H1 (cell line): ENCODE measurements at regions not wholly inside any gene's neighbourhood (a gene's known extent, or its start where the extent isn't known, plus 50 kb on each side); places are given as distances from the start of the nearest gene placed in this dataset.

Experiments
- CTCF ChIA-PET: fragments of 300-600 bp; sonication (Branson Sonifier 250); formaldehyde crosslinking; loops from one replicate; lab custom pipeline; 2021; ENCODE audit not compliant: partially characterized antibody; lab: Charles Lee
- POLR2A ChIA-PET: fragments of 300-600 bp; sonication (Branson Sonifier 250); formaldehyde crosslinking; loops from one replicate; lab custom pipeline; 2021; ENCODE audit warnings: inconsistent platforms; ENCODE audit not compliant: partially characterized antibody; lab: Charles Lee
- DNase-seq, 2 experiments: peaks; one replicate each; pipeline versions ENCODE4 v3.0.0 to v3.0.0-alpha.2; 2010 to 2022; ENCODE audit warnings: low spot score in 2 of 2, low read depth in 1 of 2, mixed read lengths in 1 of 2
- FAIRE-seq: peaks from 2 replicates; lab custom pipeline; 2011; peaks lifted over from hg19 to GRCh38; lab: Jason Lieb, UNC
- H2AFZ ChIP-seq: 2 replicates; pipeline ENCODE4 v1.8.1; 2012; ENCODE audit warnings: low read length, inconsistent platforms
- H2AK5ac ChIP-seq: 2 replicates; pipeline ENCODE4 v1.6.1; 2013; ENCODE audit warnings: low read depth, low read length
- H2BK120ac ChIP-seq: replicated peaks from 2 replicates; pipeline ENCODE3; 2013; ENCODE audit warnings: low read depth, low read length, inconsistent platforms
- H2BK12ac ChIP-seq: 2 replicates; pipeline ENCODE4 v1.6.1; 2013; ENCODE audit warnings: low read depth, low read length
- H2BK15ac ChIP-seq: 2 replicates; pipeline ENCODE4 v1.6.1; 2013; ENCODE audit warnings: low read length
- H2BK20ac ChIP-seq: 2 replicates; pipeline ENCODE4 v1.6.1; 2013; ENCODE audit warnings: low read length
- H2BK5ac ChIP-seq: 2 replicates; pipeline ENCODE4 v1.6.1; 2013; ENCODE audit warnings: low read depth, low read length
- H3K14ac ChIP-seq: 2 replicates; pipeline ENCODE4 v1.6.1; 2013; ENCODE audit warnings: inconsistent platforms; ENCODE audit not compliant: insufficient read length
- H3K18ac ChIP-seq: 2 replicates; pipeline ENCODE4 v1.6.1; 2013; ENCODE audit warnings: low read length; ENCODE audit errors: extremely low read depth
- H3K23ac ChIP-seq: 2 replicates; pipeline ENCODE4 v1.6.1; 2013; ENCODE audit warnings: inconsistent platforms; ENCODE audit not compliant: insufficient read length
- H3K23me2 ChIP-seq: 2 replicates; pipeline ENCODE4 v1.6.1; 2013; ENCODE audit warnings: low read depth, low read length
- H3K27ac ChIP-seq: 2 replicates; pipeline ENCODE4 v1.6.1; 2011; ENCODE audit warnings: low read depth, low read length, inconsistent platforms
- H3K27me3 ChIP-seq, 4 experiments: replicated peaks in 1 of 4; 1 replicate in 1 of 4; 2 replicates in 3 of 4; pipeline versions ENCODE4 v1.6.1 to v1.8.1; 2011 to 2013; ENCODE audit warnings: low read length in 3 of 4, mild to moderate bottlenecking in 3 of 4, inconsistent platforms in 2 of 4, mixed read lengths in 2 of 4, moderate library complexity in 1 of 4; ENCODE audit not compliant: control insufficient read depth in 3 of 4, insufficient read depth in 3 of 4; ENCODE audit errors: extremely low read depth in 1 of 4
- H3K36me3 ChIP-seq, 4 experiments: 2 replicates each; pipeline versions ENCODE4 v1.6.1 to v1.8.1; 2011 to 2013; ENCODE audit warnings: mild to moderate bottlenecking in 4 of 4, low read length in 3 of 4, moderate library complexity in 2 of 4, control low read depth in 1 of 4, inconsistent platforms in 1 of 4; ENCODE audit not compliant: insufficient read depth in 4 of 4, control insufficient read depth in 2 of 4
- H3K4ac ChIP-seq: replicated peaks from 2 replicates; pipeline ENCODE3; 2013; ENCODE audit warnings: low read length, low read depth, mixed read lengths, inconsistent platforms; ENCODE audit not compliant: insufficient read length
- H3K4me1 ChIP-seq, 4 experiments: replicated peaks in 1 of 4; 1 replicate in 1 of 4; 2 replicates in 3 of 4; pipeline versions ENCODE4 v1.6.1 to v1.8.1; 2011 to 2013; ENCODE audit warnings: low read length in 3 of 4, inconsistent platforms in 2 of 4, mixed read lengths in 1 of 4; ENCODE audit not compliant: insufficient read depth in 4 of 4, control insufficient read depth in 3 of 4
- H3K4me2 ChIP-seq, 2 experiments: 2 replicates each; pipeline versions ENCODE4 v1.6.1 to v1.8.1; 2011 to 2013; ENCODE audit warnings: low read depth in 2 of 2, low read length in 2 of 2, control low read depth in 1 of 2, inconsistent platforms in 1 of 2, mild to moderate bottlenecking in 1 of 2; ENCODE audit not compliant: insufficient read depth in 1 of 2
- H3K4me3 ChIP-seq, 4 experiments: fragments of 200-600, 300-600 bp in 1 of 4; sonication (generic), shearing (Covaris generic), sonication (Bioruptor Twin) in 1 of 4; 2 replicates each; pipeline versions ENCODE4 v1.5.1 to v1.8.1; 2011 to 2016; ENCODE audit warnings: low read length in 4 of 4, low read depth in 3 of 4, control low read depth in 2 of 4, inconsistent platforms in 2 of 4, mild to moderate bottlenecking in 2 of 4, mixed read lengths in 1 of 4, moderate library complexity in 1 of 4; ENCODE audit not compliant: insufficient read depth in 2 of 4; ENCODE audit errors: extremely low read depth in 1 of 4
- H3K56ac ChIP-seq: replicated peaks from 2 replicates; pipeline ENCODE3; 2013; ENCODE audit warnings: low read depth, mild to moderate bottlenecking, mixed read lengths, low read length, inconsistent platforms; ENCODE audit not compliant: insufficient read length
- H3K79me1 ChIP-seq: 2 replicates; pipeline ENCODE4 v1.6.1; 2013; ENCODE audit warnings: low read depth, low read length, control low read depth
- H3K79me2 ChIP-seq, 2 experiments: 2 replicates each; pipeline versions ENCODE4 v1.6.1 to v1.8.1; 2012 to 2013; ENCODE audit warnings: low read length in 2 of 2, mild to moderate bottlenecking in 2 of 2, inconsistent platforms in 1 of 2; ENCODE audit not compliant: insufficient read depth in 2 of 2, control insufficient read depth in 1 of 2
- H3K9ac ChIP-seq, 4 experiments: replicated peaks in 1 of 4; 1 replicate in 1 of 4; 2 replicates in 3 of 4; pipeline versions ENCODE4 v1.6.1 to v1.8.1; 2011 to 2013; ENCODE audit warnings: low read depth in 3 of 4, low read length in 3 of 4, control low read depth in 2 of 4, mild to moderate bottlenecking in 2 of 4, moderate library complexity in 2 of 4, inconsistent platforms in 1 of 4; ENCODE audit errors: extremely low read depth in 1 of 4
- H3K9me3 ChIP-seq, 2 experiments: 2 replicates each; pipeline versions ENCODE4 v1.6.1 to v1.8.1; 2012 to 2013; ENCODE audit warnings: mild to moderate bottlenecking in 2 of 2, moderate library complexity in 2 of 2, control low read depth in 1 of 2, inconsistent platforms in 1 of 2, low read depth in 1 of 2, low read length in 1 of 2, mixed read lengths in 1 of 2; ENCODE audit not compliant: insufficient read depth in 2 of 2
- H4K20me1 ChIP-seq, 2 experiments: replicated peaks in 1 of 2; 2 replicates each; pipeline versions ENCODE3 to v1.8.1; 2011 to 2013; ENCODE audit warnings: inconsistent platforms in 2 of 2, low read length in 2 of 2, mild to moderate bottlenecking in 1 of 2; ENCODE audit not compliant: insufficient read depth in 2 of 2, control insufficient read depth in 1 of 2
- H4K5ac ChIP-seq: 2 replicates; pipeline ENCODE4 v1.6.1; 2013; ENCODE audit warnings: low read length, low read depth, mixed read lengths, inconsistent platforms; ENCODE audit not compliant: insufficient read length
- H4K8ac ChIP-seq: 2 replicates; pipeline ENCODE4 v1.8.0; 2013; ENCODE audit warnings: mild to moderate bottlenecking, moderate library complexity, low read length, inconsistent platforms; ENCODE audit not compliant: insufficient read depth; ENCODE audit errors: extremely low read depth
- H4K91ac ChIP-seq: replicated peaks from 2 replicates; pipeline ENCODE3; 2013; ENCODE audit warnings: low read length, mixed read lengths, inconsistent platforms; ENCODE audit not compliant: insufficient read length
- ATF3 ChIP-seq: IDR thresholded peaks from 2 replicates; pipeline ENCODE4 v1.6.1; 2011; ENCODE audit warnings: low read depth, mild to moderate bottlenecking, low read length; ENCODE audit not compliant: insufficient read depth
- CEBPB ChIP-seq: IDR thresholded peaks from 2 replicates; pipeline ENCODE4 v1.6.1; 2012; ENCODE audit warnings: low read depth, low read length
- CREB1 ChIP-seq: IDR thresholded peaks from 2 replicates; pipeline ENCODE4 v1.6.1; 2012; ENCODE audit warnings: inconsistent platforms
- FOSL1 ChIP-seq: IDR thresholded peaks from 2 replicates; pipeline ENCODE4 v1.6.1; 2011; ENCODE audit warnings: mild to moderate bottlenecking, low read depth, low read length, moderate library complexity; ENCODE audit not compliant: insufficient read depth
- HDAC6 ChIP-seq: IDR thresholded peaks from one replicate; pipeline ENCODE4 v1.7.1; 2012; ENCODE audit warnings: low read depth, mild to moderate bottlenecking, inconsistent platforms, low read length, moderate library complexity
- KDM5A ChIP-seq: fragments of 200-600 bp; IDR thresholded peaks from 2 replicates; pipeline ENCODE4 v1.7.1; 2012; ENCODE audit warnings: mild to moderate bottlenecking, low read length, inconsistent platforms, mixed read lengths
- MAX ChIP-seq: IDR thresholded peaks from 2 replicates; pipeline ENCODE4 v1.6.1; 2012; ENCODE audit warnings: inconsistent platforms
- PHF8 ChIP-seq: fragments of 200-600 bp; sonication (generic); conservative IDR thresholded peaks from 2 replicates; pipeline ENCODE4 v1.7.1; 2012; ENCODE audit warnings: low read depth, mild to moderate bottlenecking, inconsistent platforms, low read length, moderate library complexity
- POLR2A ChIP-seq, 2 experiments: IDR thresholded peaks; 1 replicate in 1 of 2; 2 replicates in 1 of 2; pipeline ENCODE4 v1.6.1; 2011; ENCODE audit warnings: low read depth in 2 of 2, low read length in 2 of 2, mild to moderate bottlenecking in 2 of 2; ENCODE audit errors: control extremely low read depth in 1 of 2
- SAP30 ChIP-seq: fragments of 300-600 bp; sonication (generic); IDR thresholded peaks from 2 replicates; pipeline ENCODE4 v1.7.1; 2012; ENCODE audit warnings: low read length, moderate library complexity, mild to moderate bottlenecking, inconsistent platforms; ENCODE audit not compliant: insufficient read depth, insufficient replicate concordance
- SIRT6 ChIP-seq: IDR thresholded peaks from one replicate; pipeline ENCODE4 v1.7.1; 2012; ENCODE audit warnings: low read length, inconsistent platforms
- TAF1 ChIP-seq: IDR thresholded peaks from 2 replicates; pipeline ENCODE4 v1.6.1; 2011; ENCODE audit warnings: mild to moderate bottlenecking, low read depth, low read length
- TAF7 ChIP-seq: optimal IDR thresholded peaks from 2 replicates; pipeline ENCODE3; 2011; ENCODE audit warnings: low read depth, mild to moderate bottlenecking, inconsistent platforms, low read length, moderate library complexity, borderline replicate concordance
- WGBS, 2 experiments: shearing (Covaris generic) in 1 of 2; methylation state at CpG; one replicate each; pipeline versions ENCODE4 v1.1.6 to v1.1.7; 2013 to 2015; ENCODE audit warnings: low lambda C conversion rate in 2 of 2, mixed read lengths in 2 of 2, inconsistent platforms in 1 of 2, low coverage in 1 of 2, missing lambda C conversion rate in 1 of 2; ENCODE audit not compliant: insufficient replicate concordance in 2 of 2, insufficient coverage in 1 of 2, insufficient read length in 1 of 2; ENCODE audit errors: extremely low coverage in 1 of 2, missing lambda C conversion rate in 1 of 2; 5-methylcytosine and 5-hydroxymethylcytosine counted together

GRCh38 chr13:73961181-73961580, 173.0 kb downstream of the KLF12 start:
- H4K5ac ChIP-seq = no peak overlapping the region

More at GRCh38 chr13:73961181-73961580, 173.0 kb downstream of the KLF12 start:
- no peak overlapping the region for H3K9ac ChIP-seq
- no peak overlapping the region for H3K4me3 ChIP-seq
- no peak overlapping the region for H4K8ac ChIP-seq
- H4K91ac ChIP-seq = no peak overlapping the region
- no peak for DNase-seq
- no peak overlapping the region for H2BK20ac ChIP-seq
- no peak overlapping the region for H2BK120ac ChIP-seq
- H3K4me1 ChIP-seq = no peaks in the 10 kb centered on the region; a peak in 1 of 7 replicates
- POLR2A ChIA-PET = no interaction called here
- no peak overlapping the region for H3K4ac ChIP-seq
- no peak overlapping the region for H3K14ac ChIP-seq
- no peak overlapping the region for H2BK5ac ChIP-seq
- no peak overlapping the region for H3K18ac ChIP-seq
- H3K79me1 ChIP-seq = no peaks in the 10 kb centered on the region
- 89% methylated on average over 4 of the region's 4 CpGs; no CpG with 5 or more reads in 1 of the 2 experiments for WGBS, 2 experiments
- H2AFZ ChIP-seq = no peak overlapping the region
- no peak overlapping the region for H3K23ac ChIP-seq
- H3K23me2 ChIP-seq = no peaks in the 10 kb centered on the region
- no peaks in the 10 kb centered on the region for H3K9me3 ChIP-seq
- H3K27me3 ChIP-seq = no peaks in the 10 kb centered on the region
- no peak overlapping the region for H2BK15ac ChIP-seq
- no peak overlapping the region for H3K4me2 ChIP-seq
- no peaks in the 10 kb centered on the region; a peak in 1 of 8 replicates for H3K36me3 ChIP-seq
- no peaks in the 10 kb centered on the region; a peak in 1 of 4 replicates for H3K79me2 ChIP-seq
- no peaks in the 10 kb centered on the region for H4K20me1 ChIP-seq
- FAIRE-seq = no peak
- H2AK5ac ChIP-seq = no peak overlapping the region
- H3K27ac ChIP-seq = no peak overlapping the region
- no peak overlapping the region for H2BK12ac ChIP-seq
- no peak for TF ChIP-seq CREB1
- no peak for TF ChIP-seq SAP30
- no peak for TF ChIP-seq FOSL1
- TF ChIP-seq MAX = no peak
- no peak for TF ChIP-seq KDM5A
- TF ChIP-seq SIRT6 = no peak
- TF ChIP-seq HDAC6 = no peak
- no peak for TF ChIP-seq ATF3
- TF ChIP-seq CEBPB = no peak
- TF ChIP-seq PHF8 = no peak
- no peak for TF ChIP-seq POLR2A (IDR thresholded peaks at IDR 0.05; ENCODE audit: control extremely low read depth in 1 of 2, low read depth in 2 of 2, low read length in 2 of 2)
- no peak for TF ChIP-seq TAF7
- TF ChIP-seq TAF1 = no peak
- TF ChIP-seq, all 59 proteins: peak for 0
- no peak overlapping the region for H3K56ac ChIP-seq
- CTCF ChIA-PET = no interaction called here
